ENCODE measurements at regions not wholly inside any gene's neighbourhood (a gene's known extent, or its start where the extent isn't known, plus 50 kb on each side); places are given as distances from the start of the nearest gene placed in this dataset.

DNA sequence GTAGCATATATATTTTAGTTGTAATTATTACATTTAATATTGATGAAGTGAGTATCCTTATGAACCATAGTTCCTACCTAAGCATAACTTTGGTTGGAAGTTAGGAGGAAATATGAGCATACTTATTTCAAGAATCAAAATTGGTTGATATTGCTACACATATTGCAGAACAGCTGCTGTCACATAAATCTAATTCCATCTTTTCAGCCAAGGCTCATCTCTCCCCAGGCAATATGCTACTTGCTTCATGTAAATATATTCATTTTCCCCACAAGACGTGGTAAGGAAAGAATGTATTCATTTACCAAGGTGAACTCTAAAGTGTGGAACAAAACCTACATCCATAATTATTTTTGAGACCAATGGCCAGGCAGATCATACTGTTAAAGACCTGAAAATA, 62.5 kb upstream of the HIF1A start:
- no peaks in the 10 kb centered on the region for H3K27me3 Mint-ChIP-seq
- ATAC-seq (no peak), DNase-seq (no peak)
- peaks cover 3% of the 10 kb centered on the region for H3K4me1 Mint-ChIP-seq
- H3K36me3 Mint-ChIP-seq (ENCODE audit: low read depth), result no peaks in the 10 kb centered on the region
- no peaks in the 10 kb centered on the region for H3K9me3 ChIP-seq (ENCODE audit: control insufficient read depth, low read length, poor library complexity, severe bottlenecking)
- no peak overlapping the region for H3K27ac Mint-ChIP-seq
- no peak overlapping the region for H3K4me3 Mint-ChIP-seq

DNA sequence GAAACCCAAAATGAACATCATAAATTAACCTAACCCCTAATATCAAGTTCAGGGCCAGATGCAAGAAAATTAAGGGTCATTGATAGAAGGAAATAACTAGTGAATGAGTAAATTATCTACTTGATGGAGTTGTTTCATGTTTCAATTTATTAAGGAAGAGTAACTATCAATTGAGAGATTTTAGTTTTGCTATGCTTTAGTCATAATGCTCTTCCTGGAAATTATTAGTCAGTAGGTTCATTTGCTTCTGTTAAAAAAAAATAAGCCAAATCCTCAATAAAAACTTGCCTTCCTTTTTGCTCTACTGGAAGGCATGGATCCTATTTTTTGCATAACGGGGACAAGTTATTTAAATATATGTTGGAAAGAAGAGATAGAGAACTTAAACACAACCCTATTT, 59.0 kb upstream of the HIF1A start:
- Mint-ChIP-seq H3K4me1 (peaks cover 3% of the 10 kb centered on the region), H3K36me3 (ENCODE audit: low read depth) (no peaks in the 10 kb centered on the region), H3K4me3 (no peak overlapping the region), H3K27ac (no peak overlapping the region), H3K27me3 (no peaks in the 10 kb centered on the region)
- ATAC-seq (no peak), DNase-seq (no peak)
- H3K9me3 ChIP-seq (ENCODE audit: control insufficient read depth, low read length, poor library complexity, severe bottlenecking), result no peaks in the 10 kb centered on the region

DNA sequence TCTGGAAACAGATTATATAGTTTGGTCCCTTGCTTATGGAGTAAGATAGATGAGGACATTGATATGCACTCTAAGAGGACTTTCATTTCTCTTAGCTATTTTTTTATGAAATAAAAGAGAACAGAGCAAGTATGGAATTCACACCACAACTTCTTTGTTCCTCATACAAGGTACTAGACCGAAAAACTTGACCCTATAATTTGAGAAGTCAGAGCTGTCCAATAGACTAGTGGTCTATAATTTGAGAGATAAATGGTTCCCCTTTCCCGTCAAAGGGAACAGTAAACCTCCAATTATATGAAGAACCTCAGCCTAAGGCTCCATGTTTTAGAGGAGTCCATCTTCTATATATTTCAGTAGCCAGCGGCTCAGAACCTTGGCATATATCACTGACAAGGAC, 58.5 kb upstream of the HIF1A start:
- ATAC-seq, result no peak
- Mint-ChIP-seq H3K36me3 (ENCODE audit: low read depth) (no peaks in the 10 kb centered on the region), H3K27me3 (no peaks in the 10 kb centered on the region)

DNA sequence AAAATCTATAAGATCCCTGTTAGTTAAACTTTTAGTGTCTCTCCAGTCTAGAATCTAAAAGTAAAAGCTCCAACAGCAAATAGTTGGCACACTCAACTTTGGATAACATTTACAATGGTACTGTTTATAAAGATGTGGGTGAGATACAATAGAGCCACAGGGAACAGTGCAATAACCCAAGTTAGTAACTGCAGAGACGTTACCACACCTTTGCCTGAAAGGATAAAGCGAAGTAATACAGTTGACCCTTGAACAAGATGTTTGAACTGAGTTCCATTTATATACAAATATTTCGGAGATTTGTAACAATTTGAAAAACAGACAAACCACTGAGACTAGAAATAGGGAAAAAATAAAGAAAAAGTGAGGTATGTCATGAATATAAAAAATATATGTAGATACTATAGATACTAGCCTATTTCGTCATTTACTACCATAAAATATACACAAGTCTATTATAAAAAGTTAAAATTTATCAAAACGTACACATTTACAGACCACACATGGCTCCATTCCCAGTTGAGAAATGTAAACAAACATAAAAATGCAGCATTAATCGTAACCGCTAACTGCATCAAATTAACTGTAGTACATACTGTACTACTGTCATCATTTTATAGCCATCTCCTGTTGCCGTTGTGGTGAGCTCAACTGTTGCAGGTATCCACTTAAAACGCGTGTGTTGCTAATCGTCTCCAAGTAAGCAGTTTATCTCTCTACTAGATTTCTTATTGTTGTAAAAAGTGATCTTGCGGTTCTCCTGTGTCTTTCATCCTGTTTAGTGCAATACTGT, 56.5 kb upstream of the HIF1A start:
- no peak overlapping the region for H3K27ac Mint-ChIP-seq
- ATAC-seq (no peak), DNase-seq (no peak)
- no peaks in the 10 kb centered on the region for H3K4me1 Mint-ChIP-seq
- H3K9me3 ChIP-seq (ENCODE audit: control insufficient read depth, low read length, poor library complexity, severe bottlenecking), result no peaks in the 10 kb centered on the region
- H3K36me3 Mint-ChIP-seq (ENCODE audit: low read depth), result peaks cover 2% of the 10 kb centered on the region
- no peaks in the 10 kb centered on the region for H3K27me3 Mint-ChIP-seq
- no peak overlapping the region for H3K4me3 Mint-ChIP-seq

More for the DNA sequence above, 58.5 kb upstream of the HIF1A start:
- Mint-ChIP-seq H3K27ac (no peak overlapping the region), H3K4me1 (peaks cover 3% of the 10 kb centered on the region), H3K4me3 (no peak overlapping the region)
- H3K9me3 ChIP-seq (ENCODE audit: control insufficient read depth, low read length, poor library complexity, severe bottlenecking), result no peaks in the 10 kb centered on the region
- no peak for DNase-seq

DNA sequence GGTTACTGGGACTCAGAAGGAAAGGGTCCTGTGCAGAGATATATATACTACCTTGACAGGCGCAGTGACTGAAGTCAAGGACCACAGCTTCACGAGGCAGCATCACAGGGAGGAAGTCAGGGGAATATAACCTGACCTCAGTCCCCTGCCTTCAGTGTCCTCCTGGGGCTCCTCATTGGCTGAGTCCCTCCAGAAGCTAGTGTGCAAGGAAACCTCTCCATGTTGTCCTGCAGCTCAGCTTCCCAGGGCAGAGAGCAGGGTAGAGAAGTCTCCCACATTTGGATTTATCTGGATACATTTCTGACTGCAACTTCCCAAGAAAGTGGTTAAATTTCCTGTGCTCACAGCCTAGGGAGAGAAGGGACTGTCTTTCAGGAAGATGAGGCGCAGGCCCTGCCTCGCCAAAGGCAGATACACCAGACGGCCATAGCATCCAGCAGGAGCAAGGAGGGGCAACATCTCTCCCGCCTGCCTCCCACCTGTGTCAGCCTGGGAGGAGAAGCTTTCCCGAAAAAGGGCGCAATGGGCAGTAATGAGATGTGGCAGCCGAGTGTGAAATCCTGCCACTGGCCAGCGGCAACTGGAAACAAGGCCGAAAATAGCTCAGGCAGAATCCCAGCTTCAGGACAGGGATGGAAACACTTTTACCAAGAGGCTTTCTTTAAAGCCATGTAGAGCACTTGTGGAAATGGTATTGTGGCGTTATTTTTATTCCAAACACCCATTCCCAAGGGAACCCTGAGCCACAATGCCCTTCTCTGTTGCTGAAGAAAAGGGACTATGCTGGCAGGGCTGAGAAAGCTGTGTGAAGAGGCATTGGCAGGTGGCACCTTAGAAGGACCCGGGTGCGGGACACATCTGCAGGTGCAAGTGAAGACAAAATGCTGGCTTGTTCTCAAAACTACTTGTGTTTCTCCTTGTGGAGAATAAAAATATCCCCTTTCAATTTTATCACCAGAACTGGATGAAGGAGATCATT, 54.9 kb upstream of the HIF1A start:
- H3K36me3 Mint-ChIP-seq (ENCODE audit: low read depth), result peaks cover 2% of the 10 kb centered on the region
- H3K9me3 ChIP-seq (ENCODE audit: control insufficient read depth, low read length, poor library complexity, severe bottlenecking), result no peaks in the 10 kb centered on the region
- no peak overlapping the region for H3K4me3 Mint-ChIP-seq
- H3K4me1 Mint-ChIP-seq, result peaks cover 8% of the 10 kb centered on the region
- no peak for DNase-seq
- ATAC-seq, result no peak
- H3K27ac Mint-ChIP-seq, result peak overlapping the region; percentile 16
- no peaks in the 10 kb centered on the region for H3K27me3 Mint-ChIP-seq

DNA sequence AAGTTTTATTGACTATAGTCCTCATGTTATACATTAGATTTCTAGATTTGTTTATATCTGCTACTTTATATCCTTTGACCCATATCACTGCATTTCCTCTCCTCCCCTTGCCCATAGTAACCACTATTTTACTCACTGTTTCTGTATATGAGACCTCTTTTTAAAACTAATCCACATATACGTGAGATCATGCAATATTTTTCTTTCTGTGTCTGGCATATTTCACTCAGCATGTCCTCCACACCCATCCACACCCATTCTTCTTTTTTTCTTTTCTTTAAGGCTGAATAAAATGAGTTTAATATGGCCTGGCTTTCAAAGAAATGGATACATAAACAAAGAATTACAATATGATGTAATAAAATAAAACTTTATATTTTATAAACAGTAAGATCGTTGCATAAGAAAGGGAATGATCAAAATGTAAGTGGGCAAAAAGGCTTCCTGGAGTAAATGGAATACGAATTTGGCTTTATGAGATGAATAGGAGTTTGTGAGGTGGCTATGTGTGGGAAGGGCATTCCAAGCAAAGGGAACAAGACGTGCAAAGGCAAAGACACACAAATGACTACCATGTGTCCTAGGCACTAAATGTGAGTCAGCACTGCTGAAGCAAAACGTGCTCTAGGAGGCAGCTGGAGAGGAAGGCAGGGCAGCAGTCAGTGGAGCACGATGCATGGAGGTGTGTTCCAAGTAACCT, 53.2 kb upstream of the HIF1A start:
- no peak overlapping the region for H3K4me3 Mint-ChIP-seq
- no peak overlapping the region for H3K27ac Mint-ChIP-seq
- ATAC-seq (no peak), DNase-seq (no peak)
- peaks cover 8% of the 10 kb centered on the region for H3K4me1 Mint-ChIP-seq
- H3K9me3 ChIP-seq (ENCODE audit: control insufficient read depth, low read length, poor library complexity, severe bottlenecking), result no peaks in the 10 kb centered on the region
- H3K27me3 Mint-ChIP-seq, result no peaks in the 10 kb centered on the region
- H3K36me3 Mint-ChIP-seq (ENCODE audit: low read depth), result peaks cover 2% of the 10 kb centered on the region

DNA sequence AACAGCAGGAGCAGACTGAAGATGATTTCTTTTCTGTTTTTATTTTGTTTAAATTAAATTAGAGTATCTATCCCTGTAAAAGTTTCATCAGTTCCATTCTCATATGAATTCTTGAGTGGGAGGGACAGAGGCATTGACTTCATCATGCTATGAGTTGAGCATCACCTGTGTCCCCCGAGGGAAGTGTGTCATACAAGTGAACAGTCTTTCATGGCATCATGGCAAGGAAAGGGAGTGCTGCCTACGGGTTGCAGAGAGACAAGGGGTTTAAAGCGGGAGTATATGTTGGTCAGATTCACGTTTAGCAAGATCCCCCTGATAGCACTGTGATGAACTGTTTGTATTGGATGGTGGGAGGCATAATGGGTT, 52.7 kb upstream of the HIF1A start:
- no peak for DNase-seq
- H3K9me3 ChIP-seq (ENCODE audit: control insufficient read depth, low read length, poor library complexity, severe bottlenecking), result no peaks in the 10 kb centered on the region
- Mint-ChIP-seq H3K4me1 (peaks cover 8% of the 10 kb centered on the region), H3K27ac (no peak overlapping the region), H3K4me3 (no peak overlapping the region), H3K36me3 (ENCODE audit: low read depth) (peaks cover 2% of the 10 kb centered on the region), H3K27me3 (no peaks in the 10 kb centered on the region)
- no peak for ATAC-seq

DNA sequence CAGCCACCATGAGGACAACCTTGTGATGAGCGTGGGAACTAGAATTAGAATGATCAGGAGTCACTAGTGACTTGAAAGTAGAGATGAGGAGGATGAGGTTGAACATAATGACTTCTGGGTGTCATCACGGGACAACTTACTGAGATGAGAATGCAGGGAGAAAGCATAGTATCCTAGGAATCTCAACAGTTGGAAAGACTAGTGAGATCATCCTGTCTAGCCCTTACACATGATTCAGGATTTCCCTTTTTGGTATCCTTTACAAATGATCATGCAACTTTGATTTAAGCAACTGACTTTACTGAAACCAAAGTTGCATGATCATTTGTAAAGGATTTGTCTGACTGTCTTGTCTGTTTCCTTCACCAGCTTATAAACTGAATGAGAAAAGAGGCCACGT, 51.8 kb upstream of the HIF1A start:
- no peak overlapping the region for H3K4me3 Mint-ChIP-seq
- no peak for ATAC-seq
- H3K27ac Mint-ChIP-seq, result peak overlapping the region; percentile 27
- H3K27me3 Mint-ChIP-seq, result no peaks in the 10 kb centered on the region
- no peak for DNase-seq
- H3K4me1 Mint-ChIP-seq, result peaks cover 16% of the 10 kb centered on the region
- H3K9me3 ChIP-seq (ENCODE audit: control insufficient read depth, low read length, poor library complexity, severe bottlenecking), result no peaks in the 10 kb centered on the region
- H3K36me3 Mint-ChIP-seq (ENCODE audit: low read depth), result peaks cover 2% of the 10 kb centered on the region

DNA sequence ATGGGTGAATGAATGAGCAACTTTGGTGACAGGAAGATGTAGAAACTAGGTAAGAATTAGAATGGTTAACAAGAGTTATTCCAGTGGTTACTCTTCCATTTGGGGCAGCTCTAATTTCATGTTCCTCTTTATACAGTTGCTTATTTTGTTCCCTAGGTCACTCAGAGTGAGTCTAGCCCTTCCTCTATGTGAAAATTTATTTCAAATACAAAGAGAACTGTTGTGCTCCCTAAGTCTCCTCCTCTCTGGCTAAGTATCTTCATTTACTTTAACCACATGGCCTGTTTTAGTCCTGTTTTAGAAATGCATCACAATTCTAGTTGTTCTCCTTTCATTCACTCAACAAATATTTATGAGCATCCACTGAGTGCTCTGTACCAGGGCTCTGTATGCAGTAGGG, 51.1 kb upstream of the HIF1A start:
- Mint-ChIP-seq H3K27ac (peak overlapping the region; percentile 27), H3K36me3 (ENCODE audit: low read depth) (peaks cover 2% of the 10 kb centered on the region), H3K4me1 (peaks cover 21% of the 10 kb centered on the region), H3K4me3 (no peak overlapping the region), H3K27me3 (no peaks in the 10 kb centered on the region)
- H3K9me3 ChIP-seq (ENCODE audit: control insufficient read depth, low read length, poor library complexity, severe bottlenecking), result no peaks in the 10 kb centered on the region
- no peak for ATAC-seq
- DNase-seq, result no peak

DNA sequence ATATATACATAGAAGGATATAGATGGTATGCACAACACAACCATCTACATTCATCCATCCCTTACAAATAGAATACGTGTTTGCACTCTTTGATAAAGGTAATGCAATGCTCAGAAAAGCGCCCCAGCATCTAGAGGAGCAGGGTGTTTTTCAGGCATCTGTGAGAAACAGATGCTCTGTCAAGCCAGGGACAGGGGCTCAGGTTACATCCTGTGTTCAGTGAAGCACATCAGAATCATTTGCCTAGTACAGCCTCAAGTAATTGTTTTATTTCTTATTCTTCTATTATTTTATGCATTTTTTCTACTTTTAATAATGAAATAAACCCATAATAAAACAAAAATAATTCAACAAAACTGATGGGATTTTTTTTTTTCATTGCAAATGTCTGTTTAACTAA, 50.5 kb upstream of the HIF1A start:
- no peak for ATAC-seq
- no peaks in the 10 kb centered on the region for H3K27me3 Mint-ChIP-seq
- peaks cover 2% of the 10 kb centered on the region for H3K36me3 Mint-ChIP-seq (ENCODE audit: low read depth)
- DNase-seq, result no peak
- H3K4me1 Mint-ChIP-seq, result peaks cover 27% of the 10 kb centered on the region
- H3K9me3 ChIP-seq (ENCODE audit: control insufficient read depth, low read length, poor library complexity, severe bottlenecking), result no peaks in the 10 kb centered on the region
- H3K4me3 Mint-ChIP-seq, result no peak overlapping the region
- no peak overlapping the region for H3K27ac Mint-ChIP-seq

DNA sequence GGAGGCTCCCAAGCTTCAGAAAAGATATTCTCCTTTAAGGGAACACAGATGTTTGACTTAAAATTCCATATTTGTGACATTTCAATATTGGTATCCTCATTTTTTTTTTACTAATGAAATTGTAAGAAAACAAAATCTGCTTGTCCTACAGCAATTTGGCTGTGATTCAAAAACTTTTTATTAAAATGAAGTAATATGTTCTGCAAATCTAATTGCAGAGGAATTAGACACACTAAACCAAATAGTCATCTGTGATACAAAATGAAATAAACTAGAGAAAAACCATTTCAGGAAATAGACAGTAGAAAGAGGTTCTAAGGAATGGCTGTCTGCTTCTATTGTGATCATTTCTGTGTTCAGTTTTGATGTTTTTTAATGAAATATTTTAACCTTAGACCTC, 50.1 kb upstream of the HIF1A start:
- ATAC-seq (no peak), DNase-seq (no peak)
- H3K36me3 Mint-ChIP-seq (ENCODE audit: low read depth), result peaks cover 2% of the 10 kb centered on the region
- H3K27me3 Mint-ChIP-seq, result no peaks in the 10 kb centered on the region
- H3K27ac Mint-ChIP-seq, result no peak overlapping the region
- H3K9me3 ChIP-seq (ENCODE audit: control insufficient read depth, low read length, poor library complexity, severe bottlenecking), result no peaks in the 10 kb centered on the region
- H3K4me3 Mint-ChIP-seq, result no peak overlapping the region
- peaks cover 27% of the 10 kb centered on the region for H3K4me1 Mint-ChIP-seq

Data from T-helper 17 cell (primary cell).